ENCODE measurements at regions not wholly inside any gene's neighbourhood (a gene's known extent, or its start where the extent isn't known, plus 50 kb on each side); places are given as distances from the start of the nearest gene placed in this dataset.

DNA sequence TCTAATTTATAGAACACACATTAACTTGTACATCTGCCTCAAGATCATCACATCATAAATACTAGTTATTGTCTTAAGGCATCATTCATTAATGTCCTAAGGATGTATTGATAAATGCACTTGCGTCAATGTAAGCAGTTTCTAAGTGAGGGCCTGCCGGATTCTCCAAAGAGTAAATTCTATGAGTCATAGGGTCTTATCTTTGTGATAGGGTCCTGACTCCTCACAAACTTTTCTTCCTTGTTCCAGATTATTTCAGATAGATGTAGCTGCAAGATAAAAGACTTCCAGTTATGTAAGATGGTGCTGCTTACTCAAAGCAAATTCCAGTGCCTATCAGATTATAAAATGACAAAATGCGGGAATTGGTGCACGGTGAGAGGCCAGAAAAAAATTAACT lies 315.0 kb upstream of the SLC39A10 start:
- no peak for ATAC-seq
- in situ Hi-C loops (cut with MboI; ENCODE audit: low sequenced_read_pairs in 4 of 4) = no loop called here

GRCh38 chr2:195338856-195339255 lies 318.2 kb upstream of the SLC39A10 start:
- no peak overlapping the region for H3K4me3 ChIP-seq
- no peak overlapping the region for H3K27ac ChIP-seq
- TF ChIP-seq CTCF (IDR thresholded peaks at IDR 0.05 in 4 of 5, conservative IDR thresholded peaks at IDR 0.05 in 1 of 5) (no peak), POLR2A (IDR thresholded peaks at IDR 0.05) (no peak)
- ATAC-seq = no peak
- intact Hi-C loops (cut with DNase I; ENCODE audit: low total_unique reads) = no loop called here
- in situ Hi-C loops (cut with MboI; ENCODE audit: low sequenced_read_pairs in 4 of 4) = no loop called here
- DNase-seq = no peak
- H3K9me3 ChIP-seq = no peaks in the 10 kb centered on the region
- no peaks in the 10 kb centered on the region for H3K4me1 ChIP-seq
- no peaks in the 10 kb centered on the region for H3K27me3 ChIP-seq
- H3K36me3 ChIP-seq = no peaks in the 10 kb centered on the region

More for the DNA sequence above, 315.0 kb upstream of the SLC39A10 start:
- Histone ChIP-seq H3K4me3 (no peak overlapping the region), H3K27me3 (no peaks in the 10 kb centered on the region), H3K4me1 (no peaks in the 10 kb centered on the region), H3K36me3 (no peaks in the 10 kb centered on the region), H3K9me3 (no peaks in the 10 kb centered on the region), H3K27ac (no peak overlapping the region)
- no peak for TF ChIP-seq CTCF (IDR thresholded peaks at IDR 0.05 in 4 of 5, conservative IDR thresholded peaks at IDR 0.05 in 1 of 5)
- TF ChIP-seq POLR2A (IDR thresholded peaks at IDR 0.05) = no peak
- no peak for DNase-seq
- intact Hi-C loops (cut with DNase I; ENCODE audit: low total_unique reads) = no loop called here

DNA sequence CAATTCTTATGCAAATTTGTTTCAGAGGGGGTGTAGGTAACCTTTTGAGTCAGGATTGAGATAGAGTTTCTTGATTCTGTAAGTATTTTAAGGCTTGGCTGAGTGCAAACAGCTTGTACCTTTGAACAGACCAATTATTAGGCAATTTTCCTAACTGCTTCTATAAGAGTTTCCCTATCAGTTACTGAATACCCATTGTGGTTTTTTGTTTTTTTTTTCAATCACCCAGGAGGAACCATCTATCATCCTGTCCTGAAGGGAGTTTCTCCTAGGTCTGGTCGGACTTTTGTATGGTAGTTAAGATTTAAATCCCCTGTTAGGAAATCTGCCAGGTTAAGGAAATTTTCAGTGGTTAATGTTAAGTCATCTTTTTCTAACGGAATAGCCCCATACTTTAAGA lies 319.4 kb upstream of the SLC39A10 start:
- no peak for ATAC-seq
- in situ Hi-C loops (cut with MboI; ENCODE audit: low sequenced_read_pairs in 4 of 4) (no loop called here), intact Hi-C loops (cut with DNase I; ENCODE audit: low total_unique reads) (no loop called here)
- no peak for TF ChIP-seq CTCF (IDR thresholded peaks at IDR 0.05 in 4 of 5, conservative IDR thresholded peaks at IDR 0.05 in 1 of 5)
- TF ChIP-seq POLR2A (IDR thresholded peaks at IDR 0.05) = no peak
- no peak for DNase-seq
- Histone ChIP-seq H3K36me3 (no peaks in the 10 kb centered on the region), H3K27ac (no peak overlapping the region), H3K4me3 (no peak overlapping the region), H3K27me3 (no peaks in the 10 kb centered on the region), H3K4me1 (no peaks in the 10 kb centered on the region), H3K9me3 (no peaks in the 10 kb centered on the region)

GRCh38 chr2:195333869-195334268 lies 323.2 kb upstream of the SLC39A10 start:
- H3K27me3 ChIP-seq = no peaks in the 10 kb centered on the region
- no peak for TF ChIP-seq CTCF (IDR thresholded peaks at IDR 0.05 in 4 of 5, conservative IDR thresholded peaks at IDR 0.05 in 1 of 5)
- no peak for TF ChIP-seq POLR2A (IDR thresholded peaks at IDR 0.05)
- H3K9me3 ChIP-seq = no peaks in the 10 kb centered on the region
- H3K27ac ChIP-seq = no peak overlapping the region
- ATAC-seq (no peak), DNase-seq (no peak)
- in situ Hi-C loops (cut with MboI; ENCODE audit: low sequenced_read_pairs in 4 of 4) = no loop called here
- H3K4me1 ChIP-seq = no peaks in the 10 kb centered on the region
- no peak overlapping the region for H3K4me3 ChIP-seq
- H3K36me3 ChIP-seq = no peaks in the 10 kb centered on the region
- intact Hi-C loops (cut with DNase I; ENCODE audit: low total_unique reads) = no loop called here

- Histone ChIP-seq H3K36me3 (no peaks in the 10 kb centered on the region), H3K4me3 (no peak overlapping the region), H3K4me1 (no peaks in the 10 kb centered on the region), H3K27me3 (no peaks in the 10 kb centered on the region), H3K9me3 (no peaks in the 10 kb centered on the region), H3K27ac (no peak overlapping the region)
- DNase-seq (no peak), ATAC-seq (no peak)
- TF ChIP-seq POLR2A (IDR thresholded peaks at IDR 0.05) (no peak), CTCF (IDR thresholded peaks at IDR 0.05 in 4 of 5, conservative IDR thresholded peaks at IDR 0.05 in 1 of 5) (no peak)
- intact Hi-C loops (cut with DNase I; ENCODE audit: low total_unique reads) (no loop called here), in situ Hi-C loops (cut with MboI; ENCODE audit: low sequenced_read_pairs in 4 of 4) (no loop called here)
Measured at GRCh38 chr2:195331966-195332365, 325.1 kb upstream of the SLC39A10 start.
